COLO668 (cell line): ENCODE measurements at regions not wholly inside any gene's neighbourhood (a gene's known extent, or its start where the extent isn't known, plus 50 kb on each side); places are given as distances from the start of the nearest gene placed in this dataset.

Experiments used
- DNase-seq: peaks from one replicate; lab custom pipeline; 2025; ENCODE audit not compliant: unreplicated experiment; lab: John Stamatoyannopoulos, UW

DNA sequence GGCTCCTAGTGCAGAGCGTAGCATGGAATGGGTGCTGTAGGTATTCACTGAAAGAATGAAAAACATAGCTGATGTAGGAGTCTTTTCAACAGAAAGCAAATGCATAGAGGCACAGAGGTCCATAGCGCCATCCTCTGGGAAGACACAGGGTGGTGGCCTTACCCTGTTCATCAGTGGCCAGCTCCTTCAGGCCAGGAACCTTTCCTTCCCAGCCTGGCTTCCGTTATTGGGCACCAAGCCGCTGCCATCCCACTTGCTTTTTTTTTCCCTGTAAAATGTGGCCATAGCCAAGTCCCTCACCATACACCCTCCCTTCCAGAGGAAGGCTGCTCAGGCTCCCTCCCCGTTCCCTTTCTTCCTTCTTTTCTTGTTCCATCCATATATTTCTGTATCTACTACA lies 118.1 kb downstream of the ZNF621 start:
- no peak for DNase-seq

- no peak for DNase-seq
Measured at GRCh38 chr3:40645883-40646282, 121.1 kb downstream of the ZNF621 start.

GRCh38 chr3:40649346-40649745 lies 124.6 kb downstream of the ZNF621 start:
- no peak for DNase-seq

- no peak for DNase-seq
Measured at GRCh38 chr3:40652072-40652471, 127.3 kb downstream of the ZNF621 start.

DNA sequence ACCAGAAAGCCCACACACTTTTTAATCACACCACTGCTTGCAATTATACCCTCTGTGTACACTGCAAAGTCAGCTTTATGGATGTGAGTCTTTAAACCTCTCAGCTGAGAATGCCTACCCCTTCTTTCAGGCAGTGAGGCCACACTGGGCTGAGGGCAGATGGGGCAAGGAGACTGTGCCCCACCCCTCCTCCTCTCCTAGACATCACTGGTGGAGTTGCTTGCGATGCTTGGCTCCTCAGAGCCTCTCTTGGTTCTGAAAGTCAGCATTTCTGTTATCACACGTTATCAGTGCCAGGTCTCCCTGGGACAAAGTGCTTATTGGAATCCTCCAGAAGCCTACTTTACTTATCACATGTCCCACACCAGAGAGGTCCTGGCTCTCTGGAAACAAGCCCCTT lies 128.2 kb downstream of the ZNF621 start:
- no peak for DNase-seq

GRCh38 chr3:40653878-40654277 lies 129.1 kb downstream of the ZNF621 start:
- DNase-seq = no peak

DNA sequence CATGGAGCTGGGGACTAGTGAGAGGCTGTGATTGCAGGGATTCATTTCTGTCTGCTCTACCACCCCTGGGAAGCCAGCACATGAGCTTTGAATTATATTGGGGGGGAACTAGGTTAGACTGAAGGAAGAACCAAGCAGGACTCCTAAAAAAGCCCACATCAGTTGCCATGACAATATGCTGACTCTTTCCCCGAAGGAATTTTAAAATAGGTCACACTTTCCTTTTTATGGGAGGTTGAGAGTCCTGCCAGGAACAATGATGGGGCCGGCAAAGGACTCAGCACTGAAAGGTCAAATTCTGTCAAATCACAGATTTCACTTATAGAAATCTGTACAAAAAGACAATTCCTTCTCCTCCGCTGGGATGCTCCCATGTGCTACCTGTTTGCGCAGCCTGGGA lies 130.8 kb downstream of the ZNF621 start:
- DNase-seq = no peak

DNA sequence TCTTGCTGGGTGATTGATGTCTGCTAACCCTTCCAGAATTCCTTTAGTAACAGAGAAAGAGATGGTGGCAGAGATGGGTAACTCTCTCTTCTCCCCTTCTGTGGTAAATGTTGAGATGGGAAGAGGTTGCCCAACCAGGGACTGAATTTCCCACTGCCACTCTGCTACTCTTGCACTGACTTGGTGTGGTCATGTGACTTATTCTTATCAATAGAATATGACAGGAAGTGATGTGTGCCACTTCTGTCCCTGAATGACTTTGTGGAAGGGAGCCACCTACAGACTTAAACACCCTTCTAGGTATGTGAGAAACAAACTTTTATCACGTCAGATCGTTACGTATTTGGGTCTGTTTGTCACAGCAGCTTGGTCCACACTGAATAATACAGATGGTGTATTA lies 132.9 kb downstream of the ZNF621 start:
- DNase-seq = no peak

DNA sequence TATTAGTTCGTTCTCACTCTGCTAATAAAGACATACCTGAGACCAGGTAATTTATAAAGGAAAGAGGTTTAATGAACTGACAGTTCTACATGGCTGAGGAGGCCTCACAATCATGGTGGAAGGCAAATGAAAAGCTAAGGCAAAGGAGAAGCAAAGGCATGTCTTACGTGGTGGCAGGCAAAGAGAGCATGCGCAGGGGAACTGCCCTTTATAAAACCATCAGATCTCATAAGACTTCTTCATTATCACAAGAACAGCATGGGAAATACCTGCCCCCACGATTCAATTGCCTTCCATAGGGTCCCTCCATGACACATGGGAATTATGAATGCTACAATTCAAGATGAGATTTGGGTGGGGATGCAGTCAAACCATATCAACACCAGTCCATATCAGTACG lies 133.5 kb downstream of the ZNF621 start:
- DNase-seq = no peak

GRCh38 chr3:40660554-40660953 lies 135.8 kb downstream of the ZNF621 start:
- DNase-seq = no peak

GRCh38 chr3:40661284-40661683 lies 136.5 kb downstream of the ZNF621 start:
- DNase-seq = no peak

DNA sequence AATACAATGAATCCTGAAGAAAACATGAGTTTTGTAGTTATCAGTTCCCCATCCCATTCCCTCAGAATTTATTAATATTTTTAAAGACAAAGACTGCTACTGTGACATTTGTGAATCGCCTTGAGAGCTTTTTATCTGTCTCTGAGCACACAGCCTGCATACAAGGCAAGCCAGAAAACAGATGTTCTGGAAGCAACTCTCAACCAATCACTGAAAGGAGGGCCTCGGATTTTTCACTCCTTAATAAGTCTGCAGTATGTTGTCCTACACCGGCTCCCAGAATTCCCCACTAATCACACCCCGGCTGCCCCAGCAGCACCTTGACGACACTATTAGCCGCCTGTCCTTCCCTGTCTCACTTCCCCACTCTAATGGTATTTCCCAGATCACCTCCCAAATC lies 138.5 kb downstream of the ZNF621 start:
- DNase-seq = no peak

- no peak for DNase-seq
Measured at GRCh38 chr3:40669176-40669575, 144.4 kb downstream of the ZNF621 start.

DNA sequence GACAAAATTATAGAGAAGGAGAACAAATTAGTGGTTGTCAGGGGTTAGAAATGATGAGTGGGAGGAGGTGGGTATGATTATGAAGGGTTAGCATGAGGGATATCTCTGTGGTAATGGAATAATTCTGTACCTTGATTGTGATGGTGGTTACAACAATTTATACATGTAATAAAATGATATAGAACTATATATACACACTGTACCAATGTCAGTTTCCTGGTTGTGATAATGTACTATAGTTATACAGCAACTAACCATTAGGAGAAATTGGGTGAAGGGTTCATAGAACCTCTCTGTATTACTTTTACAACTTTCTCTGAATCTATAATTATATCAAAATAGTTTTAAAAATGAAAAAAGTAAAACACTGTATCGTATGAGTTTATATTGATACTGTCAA lies 148.1 kb downstream of the ZNF621 start:
- no peak for DNase-seq

DNA sequence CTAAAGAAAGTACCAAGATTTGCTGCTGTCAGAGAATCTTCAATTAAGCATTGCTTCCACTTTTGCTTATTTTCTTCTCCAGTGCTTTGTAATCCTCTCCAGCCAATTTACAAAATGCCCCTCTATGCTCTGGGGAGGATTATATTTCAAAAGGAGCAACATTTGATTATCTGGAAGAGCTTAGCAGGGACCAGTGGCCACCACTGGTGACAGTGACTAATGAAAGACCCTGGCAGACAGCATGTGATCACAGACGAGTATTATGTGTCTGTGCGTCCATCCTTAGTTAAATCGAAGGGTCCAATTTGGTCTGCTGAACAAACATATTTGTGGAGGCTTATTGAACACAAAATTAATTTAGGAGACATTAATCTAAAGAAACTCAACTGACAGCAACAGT lies 152.6 kb downstream of the ZNF621 start:
- DNase-seq = no peak

- no peak for DNase-seq
Measured at GRCh38 chr3:40677749-40678148, 153.0 kb downstream of the ZNF621 start.

DNA sequence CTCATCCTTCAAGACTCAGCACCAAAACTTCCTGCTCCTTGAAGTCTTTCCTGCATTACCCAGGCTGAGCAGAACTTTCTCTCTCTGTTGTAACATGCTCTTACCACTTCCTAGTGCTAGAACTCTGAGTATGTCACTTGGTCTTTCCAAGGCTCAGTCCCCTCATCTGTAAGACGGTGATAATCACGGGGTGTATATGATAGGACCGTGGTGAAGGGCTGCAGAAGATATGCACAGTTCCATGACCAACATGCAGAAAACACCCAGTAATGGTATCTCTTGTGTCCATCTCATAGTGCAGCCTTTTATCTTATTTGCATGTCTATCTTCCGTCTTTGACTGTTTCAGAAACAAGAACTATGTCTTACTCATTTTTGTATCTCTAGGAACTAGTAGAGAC lies 154.5 kb downstream of the ZNF621 start:
- no peak for DNase-seq

GRCh38 chr3:40680685-40681657 lies 156.2 kb downstream of the ZNF621 start:
- no peak for DNase-seq

- DNase-seq = no peak
Measured at GRCh38 chr3:40681658-40682055, 156.9 kb downstream of the ZNF621 start.

DNA sequence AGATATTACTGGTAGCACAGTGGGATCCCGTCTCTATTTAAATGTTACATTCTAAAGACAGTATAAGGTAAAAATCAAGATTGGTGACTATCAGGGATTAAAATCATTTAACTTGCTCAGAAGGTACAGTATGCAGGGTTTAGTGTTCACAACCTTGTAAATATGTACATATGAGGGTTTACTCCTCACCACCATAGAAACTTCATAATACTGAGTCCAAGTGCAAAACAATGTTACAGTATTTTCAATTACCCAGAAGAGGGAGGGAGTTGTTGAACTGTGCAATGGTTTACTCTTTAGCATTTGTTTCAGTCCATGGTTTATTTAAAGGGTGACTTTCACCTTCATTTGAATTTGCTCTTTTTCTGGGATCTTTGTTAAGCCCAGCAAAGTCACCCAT lies 165.1 kb downstream of the ZNF621 start:
- DNase-seq = no peak

DNA sequence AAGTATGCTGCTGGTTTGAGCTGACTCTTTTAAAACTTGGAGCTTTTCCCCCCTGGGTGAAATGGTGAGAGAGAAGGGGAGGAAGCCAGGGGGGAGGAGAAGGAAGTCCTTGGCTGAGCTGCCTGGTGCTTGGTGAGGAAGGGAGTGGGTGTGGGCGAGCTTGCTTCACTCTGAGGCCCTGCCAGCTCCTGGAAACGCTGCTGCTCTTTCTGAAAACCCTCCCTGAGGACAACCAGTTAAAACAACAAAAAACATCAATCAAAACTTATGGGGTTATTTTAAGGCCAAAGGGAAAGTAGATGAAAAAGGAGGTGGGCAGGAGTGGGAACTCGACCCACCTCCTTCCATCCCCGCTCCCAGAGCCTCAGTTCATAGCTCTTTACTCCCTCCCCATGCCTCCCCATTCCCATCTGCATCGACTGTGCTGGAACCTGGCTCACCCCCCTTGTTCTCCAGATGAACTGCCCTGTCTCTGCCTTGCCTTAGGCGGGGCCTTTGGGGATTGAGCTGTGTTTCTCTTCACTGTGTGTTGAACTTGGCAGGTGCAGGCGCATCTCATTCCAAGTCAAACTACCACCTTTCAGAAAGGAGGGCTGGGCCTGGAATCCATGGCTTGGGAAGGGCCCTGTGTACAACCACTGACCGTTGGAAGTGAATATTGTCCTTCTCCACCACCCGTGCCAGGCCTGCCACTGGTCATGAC lies 166.1 kb downstream of the ZNF621 start:
- no peak for DNase-seq

DNA sequence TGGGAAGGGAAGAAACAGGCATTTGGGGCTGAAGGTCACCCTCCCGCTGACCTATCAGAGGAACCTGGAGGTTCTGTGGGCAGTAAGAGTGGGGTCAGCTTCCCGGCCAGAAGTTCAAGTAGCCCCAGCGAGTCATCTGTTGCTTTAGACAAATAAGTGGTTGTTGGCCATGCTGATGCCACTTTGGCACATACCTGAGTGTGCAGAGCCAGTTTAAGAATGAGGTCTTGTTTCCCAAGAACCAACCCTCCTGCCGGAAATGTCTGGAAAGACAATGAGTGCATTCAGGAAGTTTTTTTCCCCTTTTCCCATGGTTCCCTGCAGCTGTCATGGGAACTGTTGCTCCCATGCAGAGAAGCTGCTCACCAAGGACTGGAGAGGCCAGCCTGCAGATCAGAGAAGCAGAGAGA lies 166.7 kb downstream of the ZNF621 start:
- no peak for DNase-seq
